Gastroesophageal sphincter (tissue), 3 donors: ENCODE measurements at regions not wholly inside any gene's neighbourhood (a gene's known extent, or its start where the extent isn't known, plus 50 kb on each side); places are given as distances from the start of the nearest gene placed in this dataset.

Experiments
- EP300 ChIP-seq: sonication (generic); formaldehyde crosslinking; IDR thresholded peaks from one replicate; pipeline ENCODE4 v1.6.1; 2017; ENCODE audit warnings: antibody characterized with exemption, mild to moderate bottlenecking
- POLR2A ChIP-seq, 2 donors: fragments of 450-650 bp; IDR thresholded peaks; one replicate each; pipeline ENCODE4 v1.6.1; 2017; ENCODE audit warnings: antibody characterized with exemption in 2 of 2, mild to moderate bottlenecking in 2 of 2, moderate library complexity in 1 of 2
- TF ChIP-seq, protein P1 (sequence below), 4 experiments: fragments of 200-600 bp in 2 of 4; fragments of 450-650 bp in 2 of 4; sonication (generic) in 1 of 4; IDR thresholded peaks; one replicate each; pipeline ENCODE4 v1.5.1; 2017 to 2019; ENCODE audit warnings: antibody characterized with exemption in 4 of 4, mild to moderate bottlenecking in 2 of 4, moderate library complexity in 2 of 4

GRCh38 chr11:39458481-39458880 is 2001.0 kb downstream of the LRRC4C start:
- TF ChIP-seq, protein P1, sequence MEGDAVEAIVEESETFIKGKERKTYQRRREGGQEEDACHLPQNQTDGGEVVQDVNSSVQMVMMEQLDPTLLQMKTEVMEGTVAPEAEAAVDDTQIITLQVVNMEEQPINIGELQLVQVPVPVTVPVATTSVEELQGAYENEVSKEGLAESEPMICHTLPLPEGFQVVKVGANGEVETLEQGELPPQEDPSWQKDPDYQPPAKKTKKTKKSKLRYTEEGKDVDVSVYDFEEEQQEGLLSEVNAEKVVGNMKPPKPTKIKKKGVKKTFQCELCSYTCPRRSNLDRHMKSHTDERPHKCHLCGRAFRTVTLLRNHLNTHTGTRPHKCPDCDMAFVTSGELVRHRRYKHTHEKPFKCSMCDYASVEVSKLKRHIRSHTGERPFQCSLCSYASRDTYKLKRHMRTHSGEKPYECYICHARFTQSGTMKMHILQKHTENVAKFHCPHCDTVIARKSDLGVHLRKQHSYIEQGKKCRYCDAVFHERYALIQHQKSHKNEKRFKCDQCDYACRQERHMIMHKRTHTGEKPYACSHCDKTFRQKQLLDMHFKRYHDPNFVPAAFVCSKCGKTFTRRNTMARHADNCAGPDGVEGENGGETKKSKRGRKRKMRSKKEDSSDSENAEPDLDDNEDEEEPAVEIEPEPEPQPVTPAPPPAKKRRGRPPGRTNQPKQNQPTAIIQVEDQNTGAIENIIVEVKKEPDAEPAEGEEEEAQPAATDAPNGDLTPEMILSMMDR (IDR thresholded peaks at IDR 0.05), result no peak
- TF ChIP-seq POLR2A (IDR thresholded peaks at IDR 0.05) (no peak), EP300 (no peak)
